ENCODE measurements at regions not wholly inside any gene's neighbourhood (a gene's known extent, or its start where the extent isn't known, plus 50 kb on each side); places are given as distances from the start of the nearest gene placed in this dataset.
"Not testable (repeated sequence)": the region's sequence is repeated elsewhere in the genome, so short reads cannot be mapped to it uniquely, and the experiment has no call there.

DNA sequence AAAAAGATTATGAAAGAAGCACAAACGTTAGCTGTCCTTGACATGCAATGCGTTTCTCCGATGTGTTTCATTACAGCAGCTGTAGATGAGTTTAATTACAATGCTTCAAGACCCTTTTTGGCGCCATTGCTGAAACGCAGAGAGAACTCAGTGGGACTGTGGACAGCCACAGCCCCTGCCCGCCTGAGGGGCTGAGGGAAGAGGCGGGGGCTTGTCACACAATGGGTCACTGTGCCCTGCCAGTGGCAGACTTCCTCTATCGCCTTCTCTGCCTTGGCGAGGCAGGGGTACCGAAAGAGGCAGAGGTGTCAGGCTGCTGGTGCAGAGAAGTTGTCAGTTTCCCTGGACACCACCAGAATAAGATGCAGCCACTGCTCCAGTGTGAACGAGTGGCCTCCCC lies 252.0 kb downstream of the NR2F2 start:
- DNase-seq (ENCODE audit: low read depth, low spot score) = no peak

DNA sequence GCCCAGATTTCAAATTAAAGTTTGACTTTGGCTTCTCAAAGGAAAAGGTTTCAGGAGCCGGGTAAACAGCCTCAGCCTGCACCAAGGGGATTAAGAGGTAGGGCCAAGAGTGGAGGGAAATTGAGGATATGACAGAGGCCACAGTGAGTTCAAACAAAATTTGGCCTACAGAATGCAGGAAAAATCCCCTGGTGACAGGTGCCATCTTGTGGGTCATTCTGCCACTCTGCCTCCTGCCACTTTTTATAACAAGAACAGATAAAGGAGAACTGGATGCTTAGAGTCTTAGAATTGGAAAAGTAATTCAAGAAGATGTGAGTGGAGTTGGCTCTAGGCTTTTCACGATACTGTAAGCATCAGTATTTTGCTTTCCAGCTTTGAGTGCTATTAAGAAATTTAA lies 253.2 kb downstream of the NR2F2 start:
- DNase-seq (ENCODE audit: low read depth, low spot score) = no peak

DNA sequence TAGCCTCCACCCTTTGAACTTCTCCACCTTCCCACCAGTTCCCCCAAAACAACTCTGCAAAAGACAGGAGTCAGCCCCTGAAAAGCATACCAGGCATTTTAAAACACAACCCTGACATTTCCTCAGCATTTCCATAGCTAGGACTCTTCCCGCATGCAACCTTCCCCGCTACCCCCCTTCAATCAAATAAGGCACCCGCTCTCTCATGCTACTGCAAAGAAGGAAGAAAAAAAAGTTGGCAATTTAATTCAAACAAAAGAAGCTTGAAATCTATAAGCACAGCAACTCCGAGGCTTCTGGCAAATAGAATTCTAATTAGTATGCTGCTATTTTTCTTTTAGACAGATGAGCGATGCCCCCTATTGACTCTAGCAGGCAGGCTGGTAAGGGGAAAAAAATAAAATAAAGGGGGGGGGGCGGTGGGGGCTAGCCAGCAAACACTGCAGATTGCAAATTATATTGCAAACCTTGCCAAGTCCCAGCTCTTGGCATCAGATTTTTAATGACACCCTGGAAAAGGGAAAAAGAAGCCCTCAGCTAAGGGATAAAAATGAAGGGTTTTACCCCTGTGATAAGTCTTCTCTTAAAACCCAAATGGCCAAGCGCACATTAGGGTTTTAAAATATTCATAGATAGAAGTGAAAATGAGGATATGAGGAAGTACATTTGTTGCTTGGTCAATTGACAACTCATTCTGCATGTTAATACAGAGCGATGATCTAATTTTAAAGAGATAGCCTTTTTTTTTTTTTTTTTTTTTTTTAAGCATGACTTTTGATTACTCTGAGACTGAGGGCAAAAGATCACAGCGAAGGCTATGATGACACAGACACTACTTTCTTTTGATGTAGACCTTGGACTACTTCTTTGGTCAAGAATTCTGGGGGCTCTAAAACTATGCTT lies 255.2 kb downstream of the NR2F2 start:
- DNase-seq (ENCODE audit: low read depth, low spot score) = no peak

DNA sequence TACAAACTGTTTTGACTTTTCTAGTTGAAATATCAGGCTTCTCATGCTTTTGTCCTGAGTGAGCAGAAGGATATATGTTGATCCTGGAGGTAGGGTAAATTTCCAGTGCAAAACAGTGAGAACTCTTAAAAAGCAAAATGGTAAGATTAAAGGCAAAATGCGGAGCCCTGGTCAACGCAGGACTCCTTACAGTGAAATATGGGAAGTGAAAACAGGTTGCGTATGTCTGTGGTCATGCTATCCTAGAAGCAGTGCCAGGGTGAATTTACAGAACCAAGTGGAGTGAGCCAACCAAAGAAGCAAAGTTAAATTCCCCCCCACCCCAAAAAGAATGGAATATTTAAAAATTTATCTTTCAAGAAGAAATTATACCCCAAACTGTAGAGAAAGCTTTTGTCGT lies 256.4 kb downstream of the NR2F2 start:
- no peak for DNase-seq (ENCODE audit: low read depth, low spot score)

DNA sequence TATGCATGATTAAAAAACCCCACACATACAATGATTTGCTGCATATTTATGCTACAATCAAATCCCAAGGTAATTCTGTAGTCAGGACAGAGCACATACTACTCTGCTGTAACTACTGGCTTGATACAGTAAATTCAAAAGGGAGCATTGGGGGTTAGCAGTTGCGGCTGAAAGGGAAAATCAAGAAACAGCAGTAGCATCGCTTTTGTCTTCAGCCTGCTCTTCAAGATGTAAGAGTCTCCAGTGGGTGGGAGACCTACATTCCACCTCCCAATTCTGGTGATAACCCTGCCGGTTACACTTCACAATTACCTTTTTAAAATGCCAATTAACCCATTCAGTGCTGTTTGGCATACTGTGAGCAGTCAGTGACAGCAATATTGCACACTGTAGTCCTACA lies 259.4 kb downstream of the NR2F2 start:
- DNase-seq (ENCODE audit: low read depth, low spot score) = no peak

DNA sequence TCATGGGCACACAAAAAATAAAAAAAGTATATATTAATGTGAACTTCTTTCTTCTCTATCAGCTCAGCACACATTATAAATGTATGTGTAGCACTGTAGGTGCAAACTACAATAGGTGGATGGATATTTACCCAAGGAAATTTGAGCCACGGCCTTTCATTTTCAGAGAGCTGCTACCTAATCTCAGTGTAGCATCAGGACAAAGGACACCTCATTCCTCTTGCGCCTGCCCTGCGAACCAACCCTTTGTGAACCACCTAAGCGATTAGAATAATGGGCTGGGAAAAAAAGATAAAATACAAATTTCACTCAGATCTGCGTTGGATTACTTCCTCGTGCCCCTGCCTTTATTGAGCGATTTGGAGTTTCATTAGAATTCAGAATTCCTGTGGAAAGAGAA lies 263.2 kb downstream of the NR2F2 start:
- DNase-seq (ENCODE audit: low read depth, low spot score) = no peak

DNA sequence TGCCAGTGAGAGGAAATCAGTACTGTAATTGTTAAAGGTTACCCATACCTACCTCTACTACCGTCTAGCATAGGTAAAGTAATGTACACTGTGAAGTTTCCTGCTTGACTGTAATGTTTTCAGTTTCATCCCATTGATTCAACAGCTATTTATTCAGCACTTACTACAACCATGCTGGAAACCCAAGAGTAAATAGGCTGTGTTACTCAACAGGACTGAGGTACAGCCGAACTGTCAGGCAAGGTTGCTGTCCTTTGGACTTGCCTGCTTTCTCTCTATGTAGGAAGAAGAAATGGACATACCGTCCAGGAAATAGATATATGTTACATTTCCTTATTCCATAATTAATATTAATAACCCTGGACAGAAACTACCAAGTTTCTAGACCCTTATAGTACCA lies 265.5 kb downstream of the NR2F2 start:
- no peak for DNase-seq (ENCODE audit: low read depth, low spot score)

DNA sequence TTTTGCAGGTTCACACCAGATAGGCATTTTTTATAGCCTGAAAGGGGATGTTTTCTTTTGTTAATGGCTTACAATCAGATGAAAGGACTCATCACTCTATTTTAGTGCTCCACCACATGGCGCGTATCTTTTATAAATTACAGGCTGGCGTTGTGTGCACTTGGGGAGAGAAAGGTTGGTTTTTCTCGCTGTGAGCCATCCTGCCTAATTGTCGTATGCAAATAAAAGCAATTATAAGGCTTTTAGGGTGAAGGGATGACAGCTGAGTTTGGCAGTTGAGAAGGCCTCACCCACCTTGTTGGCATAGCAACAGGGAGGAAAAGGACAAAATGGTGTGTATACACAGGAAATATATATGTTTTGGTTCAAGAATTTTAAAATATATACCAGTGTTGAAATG lies 268.0 kb downstream of the NR2F2 start:
- DNase-seq (ENCODE audit: low read depth, low spot score) = no peak

DNA sequence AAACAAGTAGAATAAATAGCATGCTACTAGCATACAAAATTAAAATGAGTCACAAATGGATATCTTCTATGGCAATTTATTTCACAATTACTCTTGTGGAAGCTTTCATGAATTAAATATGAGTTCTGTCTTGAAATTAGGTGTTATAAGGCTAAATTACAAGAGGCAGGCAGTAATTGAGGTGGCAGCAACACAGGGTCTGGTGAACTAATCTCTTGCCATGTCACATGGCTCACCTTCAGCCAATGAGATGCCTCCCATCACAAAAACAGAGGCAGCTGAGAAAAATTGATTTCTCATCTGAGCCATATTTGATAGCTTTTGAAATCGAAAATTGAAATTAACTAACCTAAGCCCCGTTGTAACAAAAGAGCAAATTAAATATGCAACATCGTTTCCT lies 268.8 kb downstream of the NR2F2 start:
- no peak for DNase-seq (ENCODE audit: low read depth, low spot score)

DNA sequence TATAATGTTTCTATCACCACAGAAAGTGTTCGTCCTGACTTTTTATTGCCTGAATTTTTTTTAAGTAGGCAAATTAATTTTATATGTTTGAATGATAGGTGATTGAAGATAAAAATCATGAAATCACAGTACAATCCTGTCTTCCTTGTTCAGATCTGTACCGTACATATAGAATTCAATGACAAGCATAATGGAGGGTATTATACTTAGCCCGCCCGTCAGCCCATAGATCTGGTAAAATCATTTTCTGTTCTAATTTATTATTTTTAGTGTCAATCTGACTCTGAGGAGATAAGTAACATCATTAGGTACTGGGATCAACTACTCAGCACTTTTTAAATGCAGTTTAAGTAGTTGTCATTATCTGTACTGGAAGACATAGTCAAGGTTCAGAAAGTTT lies 269.9 kb downstream of the NR2F2 start:
- no peak for DNase-seq (ENCODE audit: low read depth, low spot score)

DNA sequence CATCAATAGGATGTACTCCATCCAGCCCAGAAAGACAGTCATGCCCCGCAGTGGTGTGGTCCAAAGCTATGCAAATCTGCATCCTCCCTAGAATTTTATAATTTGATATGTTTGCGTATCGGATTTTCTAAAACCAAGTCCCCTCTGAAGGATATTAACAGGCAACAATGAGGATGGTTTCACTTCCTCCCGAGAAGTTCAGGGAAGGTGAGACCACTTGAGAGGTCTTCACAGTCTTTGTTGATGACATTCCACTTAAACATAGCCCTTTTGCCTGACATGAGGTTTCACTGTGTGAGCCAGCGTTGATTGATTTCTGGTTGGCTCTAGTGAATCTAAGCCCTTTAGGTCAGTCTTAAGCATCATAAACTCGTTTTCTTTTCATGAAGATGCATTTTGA lies 276.1 kb downstream of the NR2F2 start:
- DNase-seq (ENCODE audit: low read depth, low spot score) = no peak

DNA sequence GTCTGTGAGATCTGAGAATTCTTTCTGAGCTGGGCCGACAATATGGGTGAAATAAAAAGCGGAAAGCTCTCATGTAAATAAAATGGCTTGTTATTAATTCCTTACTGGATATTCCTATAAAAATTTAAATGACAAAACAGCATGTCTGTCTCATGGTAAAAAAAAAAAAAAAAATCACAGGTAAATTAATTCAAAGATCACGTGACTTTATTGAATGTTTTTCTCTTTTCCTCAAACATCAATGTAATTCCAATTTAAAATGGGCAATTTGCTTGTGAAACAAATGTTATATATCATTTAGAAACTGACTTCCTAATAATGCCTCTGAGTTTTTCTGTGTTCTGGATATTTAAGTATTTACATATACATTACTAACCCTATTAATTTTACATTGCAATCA lies 280.3 kb downstream of the NR2F2 start:
- no peak for DNase-seq (ENCODE audit: low read depth, low spot score)

DNA sequence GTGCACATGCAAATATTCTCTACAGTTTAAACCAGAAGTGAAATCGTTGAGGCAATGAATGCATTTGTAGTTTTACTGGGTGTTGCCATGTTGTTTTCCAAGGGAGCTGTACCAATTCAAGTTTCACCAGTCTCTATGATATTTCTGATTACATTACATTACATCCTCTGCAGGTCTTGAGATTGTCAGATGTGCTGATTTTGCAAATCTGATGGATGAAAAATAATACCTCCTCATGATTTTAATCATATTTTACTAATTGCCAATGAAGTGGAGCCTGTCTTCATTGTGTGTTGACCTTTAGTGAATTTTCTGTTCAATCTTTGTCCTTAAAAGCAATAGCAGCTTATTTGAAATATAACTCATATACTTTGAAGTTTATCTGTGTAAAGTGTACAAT lies 282.4 kb downstream of the NR2F2 start:
- DNase-seq (ENCODE audit: low read depth, low spot score) = no peak

DNA sequence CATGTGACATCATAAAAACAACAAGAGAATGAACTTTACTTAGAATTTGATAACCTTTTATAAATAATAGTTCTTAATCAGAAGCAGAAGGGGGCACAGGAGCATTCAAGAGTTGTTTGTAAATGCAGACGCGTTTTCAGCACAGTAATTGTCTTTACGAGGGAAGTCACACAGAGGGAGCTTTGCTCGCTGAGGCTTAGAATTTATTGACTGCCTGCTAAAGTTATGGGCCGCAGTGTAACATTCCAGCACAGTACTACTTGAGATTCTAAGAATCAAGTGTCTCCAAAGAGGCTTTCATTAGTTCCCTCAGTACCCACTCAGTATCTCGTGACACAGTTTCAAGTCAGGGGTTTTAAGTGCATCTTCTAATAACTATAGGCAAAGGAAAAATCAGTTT lies 288.7 kb downstream of the NR2F2 start:
- no peak for DNase-seq (ENCODE audit: low read depth, low spot score)

DNA sequence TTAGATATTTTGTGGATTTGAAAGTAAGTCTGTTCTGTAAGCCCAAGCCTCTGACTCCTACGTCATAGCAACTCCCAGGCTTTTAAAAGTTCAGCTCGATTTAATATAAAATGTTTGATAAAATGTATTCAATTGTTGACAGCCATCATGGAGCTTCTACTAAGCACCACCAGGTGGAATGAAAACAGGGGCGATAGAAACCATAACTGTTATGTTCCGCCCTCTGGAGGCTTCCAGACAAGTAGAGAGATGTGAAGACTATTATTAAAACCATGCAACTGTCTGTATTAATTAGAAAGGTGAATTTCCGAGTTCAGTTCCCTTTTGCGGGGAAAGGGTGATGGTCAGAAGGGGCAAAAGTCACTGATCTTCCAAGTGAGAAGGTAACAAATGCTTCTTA lies 292.2 kb downstream of the NR2F2 start:
- no peak for DNase-seq (ENCODE audit: low read depth, low spot score)

DNA sequence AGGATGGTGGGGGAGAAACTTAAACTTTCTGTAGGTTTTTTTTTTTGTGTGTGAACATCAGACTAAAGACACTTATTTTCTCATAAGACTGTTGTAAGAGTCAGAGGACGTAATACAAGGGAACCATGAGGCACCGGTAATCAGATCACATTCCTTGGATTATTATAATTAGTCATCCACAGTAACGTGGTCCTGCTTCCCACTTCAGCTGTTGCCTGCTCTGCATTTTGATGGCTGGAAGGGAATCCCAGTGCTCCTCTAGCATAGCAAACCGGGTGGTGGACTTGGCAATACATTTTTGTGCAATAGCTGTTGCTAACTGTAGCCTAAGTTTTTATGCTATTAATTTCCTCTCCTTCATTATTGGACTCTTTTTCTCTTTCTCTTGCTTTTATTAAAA lies 294.8 kb downstream of the NR2F2 start:
- no peak for DNase-seq (ENCODE audit: low read depth, low spot score)

DNA sequence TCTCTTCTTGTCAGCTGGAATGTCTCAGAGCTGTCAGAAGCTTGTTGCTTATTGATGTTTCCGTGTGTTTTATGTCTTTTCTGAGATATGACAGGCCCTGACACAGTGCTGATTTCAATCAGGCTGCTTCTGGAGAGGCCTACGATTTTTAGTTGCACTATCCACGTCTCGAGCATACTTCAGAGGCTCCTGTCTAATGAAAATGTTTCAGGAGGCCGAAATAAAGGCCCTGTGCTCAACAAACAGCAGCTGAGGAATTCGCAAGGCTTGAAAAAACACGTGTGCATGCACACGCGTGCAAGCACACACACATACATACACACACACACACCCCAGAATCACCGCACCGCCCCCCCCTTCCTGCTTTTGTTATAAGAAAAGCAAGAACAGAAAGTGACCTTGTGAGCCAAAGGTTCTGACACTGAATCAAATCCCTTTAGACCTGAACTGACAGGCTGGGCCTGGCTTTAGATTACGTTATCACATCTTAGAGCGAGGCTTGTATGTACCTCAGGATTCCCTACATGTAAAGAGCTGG lies 296.6 kb downstream of the NR2F2 start:
- no peak for DNase-seq (ENCODE audit: low read depth, low spot score)

DNA sequence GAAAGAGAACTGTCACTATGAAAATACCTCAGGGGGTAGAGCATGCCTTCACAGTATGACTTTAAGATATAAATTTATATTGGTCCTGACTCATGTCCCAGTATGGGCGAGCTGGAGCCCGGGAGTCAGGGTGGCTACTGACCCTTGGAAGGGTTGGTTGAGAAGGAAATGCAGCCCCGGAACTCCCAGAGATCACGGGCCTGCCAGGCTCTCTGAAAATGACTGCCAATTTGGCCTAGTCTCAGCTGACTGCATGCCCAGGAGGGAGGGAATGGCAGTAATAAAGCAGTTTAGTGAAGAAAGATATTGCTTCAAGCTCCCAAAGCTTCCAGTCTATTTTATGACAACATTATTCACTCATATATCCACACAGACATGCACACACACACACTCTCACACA lies 299.0 kb downstream of the NR2F2 start:
- DNase-seq (ENCODE audit: low read depth, low spot score) = no peak

DNA sequence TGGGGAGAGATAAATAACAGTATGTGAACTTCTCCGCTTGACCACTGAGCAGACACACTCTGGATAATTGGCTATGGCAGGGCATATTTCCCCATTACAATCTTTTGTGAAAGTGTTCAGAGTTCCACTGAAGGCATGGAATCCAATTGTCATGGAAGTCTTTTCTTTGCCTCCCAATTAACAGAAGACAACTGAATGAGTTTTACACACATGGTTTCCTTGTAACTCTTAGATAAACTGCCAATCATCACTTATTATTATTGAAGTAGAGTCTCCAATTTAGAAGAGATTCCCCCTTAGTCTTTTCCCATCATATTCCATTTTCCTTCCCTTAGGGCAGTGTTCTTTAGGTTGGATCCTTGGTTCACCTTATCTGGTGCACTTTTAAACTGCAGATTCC lies 308.3 kb downstream of the NR2F2 start:
- DNase-seq (ENCODE audit: low read depth, low spot score) = no peak

DNA sequence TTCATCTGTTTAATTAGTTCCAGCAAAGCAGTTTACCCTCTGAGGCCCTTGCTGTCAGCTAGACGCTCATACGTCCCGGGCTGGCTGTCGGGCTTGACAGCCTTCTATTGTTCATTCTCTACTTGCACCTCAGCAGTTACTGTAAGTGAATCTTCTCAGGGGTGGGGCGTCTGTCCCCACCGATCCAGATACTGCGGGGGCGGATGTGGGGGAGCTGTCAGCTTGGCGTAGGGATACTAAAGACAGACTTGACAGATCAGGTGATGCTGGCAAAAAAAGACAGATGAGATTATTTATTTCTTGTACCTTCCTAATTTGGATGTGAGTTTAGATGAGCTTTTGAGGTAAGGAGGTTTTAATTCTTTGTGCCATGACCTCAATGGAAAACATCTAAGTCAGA lies 315.3 kb downstream of the NR2F2 start:
- DNase-seq (ENCODE audit: low read depth, low spot score) = no peak

DNA sequence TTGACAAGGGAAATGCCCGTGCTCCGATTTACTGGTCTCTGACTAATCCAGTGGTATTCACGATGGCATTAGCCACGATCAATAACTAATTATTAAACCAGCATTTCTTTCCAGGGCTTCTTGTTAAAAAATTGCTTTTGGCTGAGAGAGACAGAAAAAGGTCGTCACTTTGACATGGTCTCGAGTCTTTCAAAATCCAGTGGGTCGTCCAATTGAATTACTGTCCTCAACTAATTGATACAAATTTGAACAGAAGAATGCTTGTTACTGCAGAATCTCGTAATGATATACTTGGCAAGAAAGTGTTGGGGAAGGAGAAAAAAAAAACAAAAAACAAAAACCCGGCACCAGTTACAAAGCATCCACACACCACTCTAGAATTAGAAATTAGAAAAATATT lies 318.4 kb downstream of the NR2F2 start:
- no peak for DNase-seq (ENCODE audit: low read depth, low spot score)

DNA sequence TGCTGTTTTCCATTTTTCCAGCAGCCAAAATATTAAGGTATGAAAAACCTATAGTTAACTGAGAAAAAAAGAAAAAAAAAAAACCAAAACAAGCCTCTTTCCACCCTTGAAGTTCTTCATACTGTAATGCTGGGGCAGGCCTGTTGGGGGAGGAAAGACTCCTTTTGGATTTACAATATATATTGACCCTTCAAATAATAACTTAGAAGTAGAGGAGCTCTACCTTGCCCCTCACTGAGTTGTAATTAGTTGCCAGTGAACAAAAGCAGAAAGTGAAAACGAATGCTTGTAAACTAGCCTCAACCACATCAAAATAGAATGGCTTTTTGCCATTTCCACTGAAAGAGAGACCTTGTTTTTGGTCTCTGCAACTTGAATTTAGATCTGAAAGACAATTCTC lies 326.6 kb downstream of the NR2F2 start:
- DNase-seq (ENCODE audit: low read depth, low spot score) = no peak

DNA sequence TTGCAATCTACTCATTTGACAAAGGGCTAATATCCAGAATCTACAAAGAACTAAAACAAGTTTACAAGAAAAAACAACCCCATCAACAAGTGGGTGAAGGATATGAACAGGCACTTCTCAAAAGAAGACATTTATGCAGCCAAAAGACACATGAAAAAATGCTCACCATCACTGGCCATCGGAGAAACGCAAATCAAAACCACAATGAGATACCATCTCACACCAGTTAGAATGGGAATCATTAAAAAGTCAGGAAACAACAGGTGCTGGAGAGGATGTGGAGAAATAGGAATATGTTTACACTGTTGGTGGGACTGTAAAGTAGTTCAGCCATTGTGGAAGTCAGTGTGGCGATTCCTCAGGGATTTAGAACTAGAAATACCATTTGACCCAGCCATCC lies 336.5 kb downstream of the NR2F2 start:
- not testable (repeated sequence) for DNase-seq (ENCODE audit: low read depth, low spot score)

DNA sequence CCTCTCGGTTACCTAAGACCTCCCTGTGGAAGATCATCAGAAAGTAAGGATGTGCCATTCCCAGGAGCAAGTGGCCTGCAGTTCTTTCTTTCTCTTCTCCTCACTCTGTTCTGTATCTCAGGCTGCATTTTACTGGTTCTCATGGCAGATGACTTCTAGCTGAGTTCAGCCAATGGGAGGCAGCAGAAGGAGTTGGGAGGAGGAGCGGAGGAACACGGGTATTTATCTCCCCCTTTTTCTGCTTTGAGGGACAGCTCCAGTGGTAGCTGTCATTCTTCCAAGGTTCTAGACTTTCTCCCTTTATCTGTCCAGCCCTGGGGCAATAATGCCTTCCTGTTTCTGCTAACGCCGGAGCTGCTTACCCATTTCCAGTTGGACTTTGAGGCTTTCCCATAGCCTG lies 339.9 kb downstream of the NR2F2 start:
- no peak for DNase-seq (ENCODE audit: low read depth, low spot score)
